GM21515 (cell line): ENCODE measurements at regions not wholly inside any gene's neighbourhood (a gene's known extent, or its start where the extent isn't known, plus 50 kb on each side); places are given as distances from the start of the nearest gene placed in this dataset.

ENCODE experiments used
- ATAC-seq: cut with Tn5 transposase; IDR thresholded peaks from one replicate; pipeline ENCODE4 v1.9.1; 2021; ENCODE audit not compliant: unreplicated experiment

GRCh38 chr15:46682969-46683791 is 1034.1 kb upstream of the SEMA6D start:
- no peak for ATAC-seq

DNA sequence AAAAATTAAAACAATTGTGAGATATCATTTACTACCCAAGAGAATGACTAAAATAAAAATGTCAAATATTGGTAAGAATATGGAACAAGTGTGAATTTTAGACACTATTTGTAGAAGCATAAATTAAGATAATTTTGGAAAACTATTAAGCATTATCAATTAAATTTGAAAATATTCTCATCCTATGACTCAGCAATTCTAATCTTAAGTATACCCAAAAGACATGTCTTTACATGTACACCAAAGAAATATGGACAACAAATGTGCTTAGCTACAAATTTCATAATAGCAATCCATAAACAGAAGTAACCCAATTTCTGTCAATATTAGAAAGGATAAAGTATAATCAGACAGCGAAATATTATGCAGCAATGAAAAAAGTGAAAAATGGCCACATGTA is 1032.2 kb upstream of the SEMA6D start:
- ATAC-seq, result no peak

GRCh38 chr15:46685681-46686080 is 1031.6 kb upstream of the SEMA6D start:
- ATAC-seq, result no peak

GRCh38 chr15:46696281-46696680 is 1021.0 kb upstream of the SEMA6D start:
- ATAC-seq, result no peak

GRCh38 chr15:46701346-46701745 is 1016.0 kb upstream of the SEMA6D start:
- ATAC-seq, result no peak

DNA sequence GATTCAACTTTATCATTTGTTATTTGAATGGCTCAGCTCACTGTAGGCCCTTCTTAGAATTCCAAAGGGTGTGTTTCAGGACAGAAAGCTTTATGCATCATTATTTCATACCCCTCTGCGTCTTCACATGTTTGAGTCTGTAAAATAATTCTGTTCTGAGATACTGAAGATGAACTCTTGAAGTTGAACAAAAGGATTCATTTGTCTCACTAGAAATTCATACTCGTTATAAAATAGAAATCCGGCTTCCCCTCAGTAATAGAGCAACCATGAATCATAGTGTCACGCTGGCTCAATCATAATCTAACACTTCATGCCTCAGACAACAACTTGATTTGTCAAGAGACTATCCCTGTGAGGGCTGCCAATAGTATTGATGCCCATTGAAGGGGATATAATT is 1015.4 kb upstream of the SEMA6D start:
- ATAC-seq, result no peak

GRCh38 chr15:46703020-46703861 is 1014.1 kb upstream of the SEMA6D start:
- ATAC-seq, result peak; percentile 69

GRCh38 chr15:46703871-46704637 is 1013.3 kb upstream of the SEMA6D start:
- ATAC-seq, result peak; percentile 51

DNA sequence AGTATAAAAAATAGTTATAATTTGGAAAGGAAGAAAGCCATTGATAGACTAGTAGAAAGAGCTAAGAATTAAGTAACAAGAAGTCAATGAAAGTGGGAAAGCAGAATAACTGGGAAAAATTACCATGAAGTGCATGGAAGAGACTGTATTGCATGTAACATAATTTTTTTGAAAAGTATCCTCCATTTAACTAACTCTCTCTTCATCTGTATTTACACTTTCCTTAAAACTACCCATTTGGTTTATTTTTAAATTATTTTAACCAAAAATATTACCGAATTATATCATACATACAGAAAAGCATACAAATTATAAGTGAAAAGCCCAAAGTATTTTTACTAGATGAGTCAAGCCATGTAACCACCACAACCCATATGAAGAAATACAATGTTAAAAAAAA is 1009.9 kb upstream of the SEMA6D start:
- ATAC-seq, result no peak

DNA sequence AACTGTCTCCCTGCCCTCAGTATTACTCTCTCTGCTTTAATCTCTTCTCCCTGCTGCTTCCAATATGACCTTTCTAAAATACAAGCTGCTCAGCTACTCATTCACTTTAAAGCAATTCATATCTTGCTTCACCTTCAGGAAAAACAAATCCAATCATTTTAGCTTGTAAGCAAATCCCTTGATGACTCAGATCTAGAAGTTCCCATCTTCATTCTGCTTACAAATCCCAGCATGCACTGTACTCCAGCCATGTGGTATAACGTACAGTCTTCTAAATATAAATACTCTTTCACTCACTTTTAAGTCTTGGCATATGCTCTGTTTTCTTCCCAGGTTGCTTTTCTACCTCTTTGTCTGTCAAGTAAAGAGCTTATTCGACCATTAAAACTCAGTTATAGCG is 1009.1 kb upstream of the SEMA6D start:
- ATAC-seq, result no peak

GRCh38 chr15:46709460-46710083 is 1007.7 kb upstream of the SEMA6D start:
- ATAC-seq, result no peak

GRCh38 chr15:46710401-46710960 is 1006.8 kb upstream of the SEMA6D start:
- ATAC-seq, result no peak

DNA sequence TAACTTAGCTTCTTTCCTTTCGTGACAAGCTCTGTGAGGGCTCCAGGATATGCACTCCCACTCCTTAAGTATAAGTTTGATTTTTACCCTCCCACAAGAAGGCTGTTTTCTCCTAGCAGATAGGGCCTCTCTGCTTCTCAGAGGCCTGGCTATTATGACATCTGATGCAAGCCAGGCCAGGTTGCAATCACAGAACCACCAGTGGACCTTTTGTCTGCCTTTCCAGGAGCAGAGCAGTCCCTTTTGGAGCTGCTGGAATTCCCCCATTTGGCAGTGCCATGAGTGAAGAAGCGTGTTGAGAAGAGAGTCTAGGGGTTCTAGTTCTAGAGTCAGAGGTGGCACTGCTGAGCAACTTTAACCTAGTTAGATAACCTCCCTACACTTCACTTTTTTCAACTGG is 1004.3 kb upstream of the SEMA6D start:
- no peak for ATAC-seq

DNA sequence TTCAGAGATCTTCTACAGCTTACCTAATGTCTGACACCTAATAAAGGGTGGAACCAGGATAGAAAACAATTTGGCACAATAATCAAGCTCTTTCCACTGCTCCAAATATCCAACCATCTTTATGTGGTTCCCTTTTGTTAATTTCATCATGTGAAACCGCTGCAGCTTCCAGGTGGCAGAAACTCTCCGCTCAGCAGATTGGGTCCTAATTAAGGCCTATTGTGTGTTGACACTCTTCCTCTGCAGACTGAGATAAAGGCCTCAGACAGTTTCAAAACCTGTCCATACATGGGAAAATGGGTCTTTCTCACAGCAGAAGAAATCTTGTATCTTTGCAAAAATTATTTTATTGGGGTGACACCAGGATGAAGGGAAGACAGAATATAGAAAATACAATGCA is 1002.4 kb upstream of the SEMA6D start:
- no peak for ATAC-seq

DNA sequence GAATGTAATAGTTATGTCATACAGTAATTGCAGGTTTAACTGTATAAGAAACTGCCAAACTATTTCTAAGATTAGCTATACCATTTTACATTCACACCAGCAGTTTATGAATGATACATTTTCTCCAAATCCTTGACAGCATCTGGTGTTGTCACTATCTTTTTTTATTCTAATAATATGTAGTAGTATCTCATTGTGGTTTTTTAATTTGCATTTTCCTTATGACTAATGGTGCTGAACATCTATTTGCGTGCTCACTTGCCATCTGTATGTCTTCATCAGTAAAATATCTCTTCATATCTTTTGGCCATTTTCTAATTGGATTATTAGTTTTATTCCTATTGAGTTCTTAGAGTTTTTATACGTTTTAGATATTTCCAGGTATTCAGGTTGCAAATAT is 994.0 kb upstream of the SEMA6D start:
- no peak for ATAC-seq

- no peak for ATAC-seq
Observed at GRCh38 chr15:46732060-46732459, 985.2 kb upstream of the SEMA6D start.

GRCh38 chr15:46735115-46735514 is 982.2 kb upstream of the SEMA6D start:
- no peak for ATAC-seq

DNA sequence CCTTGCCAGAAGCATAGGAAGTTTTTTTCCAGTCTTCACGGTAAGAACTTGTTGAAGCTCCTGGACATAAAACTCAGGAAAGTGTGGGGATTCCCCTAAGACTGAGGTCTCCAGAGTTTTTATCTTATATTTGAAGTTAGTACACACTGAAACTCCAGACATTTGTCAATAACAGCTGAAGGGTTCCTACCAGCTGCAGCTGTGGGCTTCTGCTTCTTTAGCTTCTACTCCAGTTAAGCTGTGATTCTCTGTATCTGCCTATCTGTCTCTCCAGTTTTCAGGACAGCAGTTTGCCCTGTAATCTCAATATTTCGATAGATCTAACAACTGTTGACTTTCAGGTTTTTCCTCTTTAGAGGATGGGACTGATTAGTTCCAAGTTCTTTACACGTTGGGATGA is 966.0 kb upstream of the SEMA6D start:
- ATAC-seq, result no peak

DNA sequence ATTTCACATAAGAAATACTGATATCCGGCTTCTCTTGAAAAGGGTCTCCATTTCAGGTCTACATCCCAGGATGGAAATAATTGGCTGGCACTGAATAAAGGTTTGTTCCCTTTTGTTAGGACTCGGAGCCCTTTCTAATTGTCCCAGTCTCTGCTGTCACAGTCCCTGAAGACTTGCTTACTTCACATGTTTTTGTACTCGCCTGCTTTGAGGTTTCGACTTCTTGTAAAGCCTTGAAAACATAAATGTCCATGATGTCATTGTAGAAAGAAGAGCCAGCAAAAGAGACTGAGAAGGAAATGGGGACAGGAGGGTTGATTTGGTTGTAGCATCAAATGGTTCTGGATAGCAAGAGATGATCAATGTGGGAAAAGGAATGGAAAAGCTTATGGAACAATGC is 963.4 kb upstream of the SEMA6D start:
- ATAC-seq, result no peak

- ATAC-seq, result no peak
Observed at GRCh38 chr15:46763091-46763490, 954.2 kb upstream of the SEMA6D start.

- ATAC-seq, result no peak
Observed at GRCh38 chr15:46764851-46765250, 952.5 kb upstream of the SEMA6D start.
